NCI-H1436 (cell line): ENCODE measurements at regions not wholly inside any gene's neighbourhood (a gene's known extent, or its start where the extent isn't known, plus 50 kb on each side); places are given as distances from the start of the nearest gene placed in this dataset.
"Not testable (repeated sequence)": the region's sequence is repeated elsewhere in the genome, so short reads cannot be mapped to it uniquely, and the experiment has no call there.

Source experiments
- DNase-seq: peaks from one replicate; lab custom pipeline; 2025; lab: John Stamatoyannopoulos, UW

DNA sequence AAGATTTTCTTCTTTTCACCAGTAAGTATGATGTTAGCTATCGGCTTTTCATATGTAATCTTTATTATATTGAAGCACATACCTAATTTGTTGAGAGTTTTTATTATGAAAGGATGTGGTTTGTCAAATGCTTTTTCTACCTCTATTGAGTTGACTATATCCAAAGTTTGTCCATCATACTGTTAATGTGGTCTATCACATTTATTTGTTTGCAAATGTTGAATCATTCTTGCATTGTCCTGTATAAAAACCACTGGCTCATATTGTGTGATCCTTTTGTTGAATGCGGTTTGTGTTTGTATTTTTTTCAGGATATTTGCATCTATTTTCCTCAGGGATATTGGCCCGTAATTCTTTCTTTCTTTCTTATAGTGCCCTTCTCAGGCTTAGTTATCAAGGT is 675.5 kb downstream of the NUP35 start:
- no peak for DNase-seq

DNA sequence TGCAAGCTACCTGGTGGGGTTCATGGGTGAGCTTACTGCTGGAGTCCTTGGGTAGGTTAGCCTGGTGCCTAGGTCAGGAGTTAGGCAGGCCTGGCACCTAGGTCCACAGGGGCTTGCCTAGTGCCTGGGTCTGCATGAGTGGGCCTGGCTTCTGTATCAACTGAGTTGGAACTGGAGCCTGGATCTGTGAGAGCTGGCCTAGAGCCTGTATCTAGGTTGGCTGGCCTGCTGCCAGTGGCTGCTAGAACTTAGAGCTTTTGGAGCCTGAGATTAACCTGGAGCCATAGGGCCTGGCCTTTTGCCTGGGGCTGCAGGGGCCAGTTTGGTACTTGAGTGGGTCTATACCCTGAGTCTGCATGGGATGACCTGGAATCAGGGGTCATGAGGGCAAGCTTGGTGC is 679.4 kb downstream of the NUP35 start:
- no peak for DNase-seq

DNA sequence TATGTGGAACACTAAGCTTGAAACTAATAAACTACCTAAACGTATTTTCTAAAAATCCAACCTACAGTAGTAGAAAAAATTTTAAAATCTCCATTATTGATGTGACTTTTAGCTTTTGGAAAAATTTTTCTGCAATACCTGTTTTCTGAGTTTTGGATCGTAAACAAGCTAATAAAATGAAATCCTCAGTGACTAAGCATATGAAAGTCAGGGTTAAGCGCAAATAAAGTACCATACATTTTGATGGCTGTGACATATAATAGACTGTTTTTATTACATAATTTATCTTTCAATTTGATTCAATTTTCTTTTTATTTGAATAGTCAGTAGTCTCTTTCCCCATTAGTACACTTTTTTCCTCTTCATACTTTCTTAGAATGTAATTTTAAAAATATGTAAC is 683.6 kb downstream of the NUP35 start:
- no peak for DNase-seq

DNA sequence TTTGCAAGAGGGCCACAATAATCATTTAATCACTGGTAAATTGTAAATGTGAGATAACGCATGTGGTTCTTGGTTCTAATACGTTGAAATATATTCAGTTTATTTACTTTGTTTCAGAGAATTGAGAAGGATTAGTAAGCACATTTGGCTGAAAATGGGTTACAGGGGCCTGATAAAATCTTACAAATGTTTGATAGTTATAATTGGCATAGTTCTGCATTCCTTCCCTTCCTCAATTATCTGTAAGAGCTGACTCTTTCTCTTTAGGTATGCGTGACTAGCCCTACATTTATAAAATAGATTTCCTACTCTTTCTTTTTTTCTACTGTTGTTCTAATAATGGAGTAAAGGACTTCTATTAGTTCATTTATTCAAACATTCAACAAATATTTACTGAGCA is 685.2 kb downstream of the NUP35 start:
- DNase-seq = no peak

DNA sequence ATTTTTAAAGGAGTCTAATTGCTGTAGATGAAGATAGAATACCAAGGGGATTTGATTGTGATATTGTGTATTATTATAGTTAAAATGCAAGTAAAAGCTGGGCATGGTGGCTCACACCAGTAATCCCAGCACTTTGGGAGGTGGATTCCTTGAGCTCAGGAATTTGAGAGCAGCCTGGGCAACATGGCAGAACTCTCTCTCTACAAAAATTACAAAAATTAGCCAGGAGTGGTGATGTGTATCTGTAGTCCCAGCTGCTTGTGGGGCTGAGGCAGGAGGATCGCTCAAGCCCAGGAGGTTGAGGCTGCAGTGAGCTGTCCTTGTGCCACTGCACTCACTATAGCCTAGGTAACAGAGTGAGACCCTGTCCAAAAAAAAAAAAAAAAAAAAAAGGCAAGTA is 687.0 kb downstream of the NUP35 start:
- DNase-seq = no peak

DNA sequence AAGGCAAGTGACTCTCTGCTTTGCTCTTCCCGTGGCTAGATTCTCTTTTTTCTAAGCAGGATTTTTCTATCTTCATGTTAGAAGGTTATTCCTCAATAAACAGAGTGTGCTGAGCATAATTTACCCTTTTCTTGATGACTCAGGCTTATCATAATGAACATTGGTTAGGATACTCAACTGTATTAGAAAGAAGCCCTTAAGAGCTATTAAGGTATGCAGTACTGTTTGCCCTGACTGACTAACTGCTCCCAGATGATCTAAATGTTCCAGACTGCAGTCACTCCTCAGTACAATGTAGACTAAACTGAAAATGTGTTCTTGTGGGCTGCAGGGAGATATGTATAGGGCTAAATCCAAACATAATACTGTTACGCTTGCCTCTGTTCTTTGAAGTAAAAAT is 687.8 kb downstream of the NUP35 start:
- no peak for DNase-seq

DNA sequence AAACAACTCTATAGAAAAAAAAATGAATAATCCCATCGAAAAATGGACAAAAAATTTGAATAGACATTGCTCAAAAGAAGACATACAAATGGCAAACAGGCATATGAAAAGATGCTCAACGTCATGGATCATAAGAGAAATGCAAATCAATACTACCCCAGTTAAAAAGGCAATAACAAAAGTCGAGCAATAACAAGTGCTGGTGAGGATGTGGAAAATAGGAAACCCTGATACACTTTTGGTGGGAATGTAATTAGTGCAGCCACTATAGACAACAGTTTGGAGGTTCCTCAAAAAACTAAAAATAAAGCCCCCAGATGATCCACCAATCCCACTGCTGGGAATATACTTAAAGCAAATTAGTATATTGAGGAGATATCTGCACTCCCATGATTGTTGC is 701.5 kb downstream of the NUP35 start:
- DNase-seq = no peak

DNA sequence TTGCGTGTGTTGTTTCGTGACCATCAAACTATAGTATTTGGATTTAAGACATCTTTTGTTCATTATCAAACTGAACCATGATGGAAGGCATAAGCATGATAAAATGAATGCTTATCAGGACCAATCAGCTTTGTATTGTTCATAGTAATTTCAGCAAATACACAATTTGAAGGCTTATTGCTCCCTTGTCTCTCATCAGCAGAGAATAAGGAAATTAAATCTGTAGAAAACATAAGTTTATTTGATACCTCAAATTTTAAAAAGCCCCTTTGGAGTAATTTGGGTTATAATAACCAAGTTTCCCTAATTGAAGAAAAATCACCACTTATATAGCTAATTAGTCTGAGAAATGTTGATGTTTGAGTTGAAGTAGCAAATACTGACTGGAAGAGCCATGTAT is 705.7 kb downstream of the NUP35 start:
- no peak for DNase-seq

DNA sequence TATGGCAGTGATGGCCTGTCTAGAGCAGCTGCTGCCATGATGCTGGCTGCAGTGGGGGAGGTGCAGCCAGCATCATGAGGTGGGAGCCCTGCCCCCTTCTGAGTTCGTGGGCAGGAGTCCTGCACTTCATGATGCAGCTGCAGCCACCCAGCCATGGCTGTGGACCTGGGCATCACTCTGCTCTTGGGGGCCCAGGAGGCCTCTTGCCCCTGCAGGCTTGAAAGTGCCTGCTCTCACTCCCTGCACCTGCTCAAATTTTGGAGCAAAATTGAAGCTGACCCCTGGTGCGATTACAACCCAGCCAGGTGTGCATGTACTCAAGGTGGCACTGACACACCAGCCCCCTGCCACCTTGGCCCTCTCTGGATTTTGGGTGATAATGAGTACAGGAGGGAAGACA is 712.9 kb downstream of the NUP35 start:
- DNase-seq = no peak

DNA sequence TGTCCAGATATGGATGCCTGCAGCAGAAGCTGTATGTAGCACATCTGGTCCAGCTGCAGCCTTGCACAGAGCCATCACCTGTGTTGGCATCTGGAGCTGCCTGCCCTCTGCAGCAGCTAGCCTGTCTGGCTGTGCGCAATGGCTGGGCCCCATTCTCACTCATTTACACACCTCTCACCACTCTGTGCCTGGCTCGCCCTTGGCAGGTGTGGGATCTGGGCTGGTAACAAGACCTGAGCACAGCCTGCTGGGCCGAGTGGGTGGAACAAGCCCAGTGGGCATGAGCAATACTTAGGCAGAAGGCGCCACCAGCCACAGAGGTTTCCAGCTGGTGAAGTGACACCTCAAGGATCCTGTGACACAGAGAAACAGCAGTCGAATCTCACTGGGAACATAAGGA is 714.1 kb downstream of the NUP35 start:
- DNase-seq = no peak

DNA sequence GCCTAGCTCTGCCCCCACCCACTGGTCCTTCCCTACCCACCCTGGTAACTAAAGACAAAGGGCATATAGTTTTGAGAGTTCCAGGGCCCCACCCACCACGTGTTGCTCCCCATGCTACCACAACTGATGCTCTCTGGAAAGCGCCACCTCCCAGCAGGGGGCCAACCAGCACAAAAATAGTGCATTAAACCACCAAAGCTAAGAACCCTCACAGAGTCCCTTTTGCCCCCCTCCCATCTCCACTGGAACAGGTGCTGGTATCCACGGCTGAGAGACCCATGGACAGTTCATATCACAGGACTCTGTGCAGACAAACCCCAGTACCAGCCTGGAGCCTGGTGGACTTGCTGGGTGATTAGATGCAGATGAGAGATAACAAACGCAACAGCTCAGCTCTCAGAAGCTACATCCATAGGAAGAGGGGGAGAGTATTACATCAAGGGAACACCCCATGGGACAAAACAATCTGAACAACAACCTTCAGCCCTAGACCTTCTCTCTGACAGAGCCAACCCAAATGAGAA is 715.9 kb downstream of the NUP35 start:
- DNase-seq = no peak

DNA sequence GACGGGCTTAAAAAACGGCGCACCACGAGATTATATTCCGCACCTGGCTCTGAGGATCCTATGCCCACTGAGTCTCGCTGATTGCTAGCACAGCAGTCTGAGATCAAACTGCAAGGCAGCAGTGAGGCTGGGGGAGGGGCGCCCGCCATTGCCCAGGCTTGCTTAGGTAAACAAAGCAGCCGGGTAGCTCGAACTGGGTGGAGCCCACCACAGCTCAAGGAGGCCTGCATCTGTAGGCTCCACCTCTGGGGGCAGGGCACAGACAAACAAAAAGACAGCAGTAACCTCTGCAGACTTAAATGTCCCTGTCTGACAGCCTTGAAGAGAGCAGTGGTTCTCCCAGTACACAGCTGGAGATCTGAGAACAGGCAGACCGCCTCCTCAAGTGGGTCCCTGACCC is 725.6 kb downstream of the NUP35 start:
- DNase-seq = not testable (repeated sequence)

DNA sequence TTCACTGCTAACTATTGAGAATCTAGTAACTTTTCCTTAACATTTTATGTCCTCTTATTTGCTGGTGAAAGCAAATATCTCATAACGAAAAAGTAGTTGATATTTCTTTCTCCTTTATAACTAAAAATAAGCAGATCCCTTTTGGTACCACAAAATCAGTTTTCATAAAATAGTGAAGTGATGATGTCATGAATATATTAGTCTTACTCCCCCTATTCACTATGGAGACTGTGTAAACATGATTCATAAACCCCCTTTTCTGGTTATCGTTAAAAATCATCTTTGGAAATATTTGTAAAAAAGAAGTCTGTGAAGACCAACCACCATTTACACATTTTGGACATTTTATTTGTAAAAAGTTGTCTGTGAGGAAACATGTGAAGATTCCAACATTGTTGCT is 734.9 kb downstream of the NUP35 start:
- no peak for DNase-seq

DNA sequence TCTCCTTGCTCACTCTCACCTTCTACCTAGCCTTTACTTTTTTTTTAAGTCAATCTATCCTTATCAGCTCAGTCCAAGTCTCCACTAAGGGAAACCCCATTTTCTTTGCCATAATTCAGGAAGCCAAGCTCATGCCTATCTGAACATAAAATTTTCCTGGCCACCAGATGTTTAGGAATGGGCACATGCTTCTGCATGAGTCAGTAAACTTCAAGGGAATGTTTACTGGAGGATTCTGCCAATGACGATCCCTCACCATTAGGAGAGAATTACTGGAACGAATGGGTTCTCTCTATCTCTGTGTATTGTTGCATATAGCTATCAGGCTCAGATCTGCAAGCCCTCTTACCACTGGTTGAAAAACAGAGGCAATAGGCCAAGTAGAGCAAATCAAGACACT is 731.7 kb upstream of the ZNF804A start:
- DNase-seq = no peak

DNA sequence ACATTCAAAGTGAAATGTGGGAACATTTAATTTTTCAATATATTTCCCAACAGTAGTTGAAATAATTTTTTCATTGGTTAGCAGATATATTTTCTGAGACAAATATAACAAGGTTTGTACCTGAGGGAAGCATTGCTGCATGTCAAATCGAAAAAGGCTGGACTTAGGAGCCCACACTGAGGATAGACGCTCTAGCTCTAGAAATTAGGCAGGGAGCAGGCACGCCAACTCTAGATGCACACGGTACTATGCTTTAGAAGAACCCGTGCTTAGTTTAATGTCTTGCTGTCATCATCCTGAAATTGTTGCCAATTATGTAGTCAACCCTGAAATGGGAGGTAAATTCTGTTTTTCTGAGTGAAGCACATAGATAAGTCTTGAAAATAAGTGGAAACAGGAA is 731.1 kb upstream of the ZNF804A start:
- DNase-seq = no peak

DNA sequence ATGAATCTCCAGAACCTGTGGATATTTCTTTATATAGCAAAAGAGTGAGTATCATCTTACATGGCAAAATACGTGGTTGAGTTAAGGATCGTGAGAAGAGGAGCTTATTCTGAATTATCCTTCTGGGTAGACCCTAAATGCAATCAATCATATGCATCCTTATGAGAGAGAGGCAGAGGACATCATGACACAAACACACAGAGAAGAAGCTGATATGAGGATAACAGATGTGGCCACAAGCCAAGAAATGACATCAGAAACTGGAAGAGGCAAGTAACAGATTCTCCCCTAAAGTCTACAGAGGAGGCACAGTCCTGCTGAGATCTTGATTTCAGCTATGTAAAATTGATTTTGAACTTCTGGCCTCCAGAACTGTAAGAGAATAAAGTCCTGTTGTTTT is 730.2 kb upstream of the ZNF804A start:
- DNase-seq = no peak

DNA sequence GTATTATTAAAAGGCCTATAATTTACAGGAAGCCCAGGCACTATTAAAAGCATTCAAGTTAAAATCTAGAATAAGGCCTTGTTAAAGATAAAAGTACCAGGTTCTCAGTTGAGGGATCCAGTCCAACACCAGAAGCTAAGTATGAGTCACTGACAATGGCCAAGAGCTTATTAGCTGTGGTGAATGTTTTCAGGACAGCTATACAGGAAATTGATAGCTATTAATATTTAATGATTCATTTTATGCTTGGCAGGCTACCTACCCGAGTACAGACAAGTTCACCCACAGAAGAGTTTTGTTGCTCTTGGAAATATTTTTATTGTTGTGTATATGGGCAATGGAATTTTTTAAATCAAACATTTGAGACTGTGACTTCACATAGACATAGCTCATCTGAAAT is 729.6 kb upstream of the ZNF804A start:
- DNase-seq = no peak

DNA sequence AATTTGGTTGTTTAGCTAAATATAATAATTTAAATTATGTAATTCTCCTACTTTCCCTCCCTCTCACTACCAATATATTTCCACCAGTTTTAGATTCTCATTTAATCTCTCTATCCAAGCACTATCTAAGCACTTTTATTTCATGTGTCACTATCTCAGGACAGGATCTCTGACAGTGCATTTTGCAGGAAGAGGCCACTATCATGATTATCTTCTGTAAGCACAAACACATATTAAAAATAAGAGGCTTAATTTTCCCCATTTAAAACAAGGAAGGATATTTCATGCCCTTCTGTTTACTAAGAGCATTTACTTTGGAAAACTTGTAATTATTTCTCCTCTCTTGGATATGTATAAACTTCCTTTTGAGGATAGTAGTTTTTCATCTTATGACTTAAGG is 726.2 kb upstream of the ZNF804A start:
- DNase-seq = no peak

DNA sequence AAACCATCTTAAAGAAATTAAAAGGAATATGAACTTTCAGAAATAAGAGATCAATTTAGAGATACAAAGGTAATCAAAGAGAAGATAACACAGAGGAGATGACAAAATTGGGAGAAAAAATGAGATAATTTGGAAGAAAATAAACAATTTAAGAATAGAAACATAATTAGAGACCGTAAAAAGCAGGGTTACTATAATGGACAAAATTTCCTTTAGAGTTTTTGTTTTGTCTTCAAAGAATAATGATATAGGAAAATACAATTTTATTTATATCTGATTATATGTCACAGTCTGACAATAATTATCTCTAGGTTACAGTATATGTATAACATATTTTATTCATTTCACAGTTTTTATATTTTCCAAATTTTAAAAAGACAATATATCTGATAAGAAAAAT is 716.4 kb upstream of the ZNF804A start:
- DNase-seq = no peak

DNA sequence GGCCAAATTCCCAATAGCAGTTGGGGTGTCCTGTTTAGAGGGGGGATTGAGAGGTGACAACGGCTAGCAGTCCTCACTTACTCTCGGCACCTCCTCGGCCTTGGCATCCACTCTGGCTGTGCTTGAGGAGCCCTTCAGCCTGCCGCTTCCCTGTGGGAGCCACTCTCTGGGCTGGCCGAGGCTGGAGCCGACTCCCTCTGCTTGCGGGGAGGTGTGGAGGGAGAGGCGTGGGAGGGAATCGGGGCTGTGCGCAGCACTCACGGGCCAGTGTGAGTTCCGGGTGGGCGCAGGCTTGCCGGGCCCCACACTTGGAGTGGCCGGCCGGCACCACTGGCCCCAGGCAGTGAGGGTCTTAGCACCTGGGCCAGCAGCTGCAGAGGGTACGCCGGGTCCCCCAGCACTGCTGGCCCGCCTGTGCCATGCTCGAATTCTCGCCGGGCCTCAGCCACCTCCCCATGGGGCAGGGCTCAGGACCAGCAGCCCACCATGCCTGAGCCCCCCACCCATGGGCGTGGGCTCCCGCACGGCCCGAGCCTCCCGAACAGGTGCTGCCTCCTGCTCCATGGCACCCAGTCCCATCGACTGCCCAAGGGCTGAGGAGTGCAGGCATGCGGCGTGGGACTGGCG is 705.9 kb upstream of the ZNF804A start:
- DNase-seq = no peak

DNA sequence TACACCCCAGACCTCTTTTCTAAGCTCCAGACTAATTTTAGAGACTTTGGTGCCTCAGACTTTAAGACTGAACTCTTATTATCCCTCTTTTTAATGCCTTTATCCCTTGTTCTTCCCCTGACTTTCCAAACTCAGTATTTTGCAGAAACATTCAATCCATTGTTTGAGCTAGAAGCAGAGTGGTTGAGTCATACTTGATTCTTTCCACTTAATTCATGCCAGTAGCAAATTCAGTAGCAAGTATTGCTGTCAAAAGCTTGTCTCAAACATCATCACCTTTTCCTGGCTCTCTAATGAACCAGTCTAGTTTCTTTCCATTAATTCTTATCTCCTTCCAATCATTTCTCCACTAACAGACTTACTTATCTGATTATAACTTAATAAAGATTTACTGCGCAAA is 699.7 kb upstream of the ZNF804A start:
- DNase-seq = no peak

DNA sequence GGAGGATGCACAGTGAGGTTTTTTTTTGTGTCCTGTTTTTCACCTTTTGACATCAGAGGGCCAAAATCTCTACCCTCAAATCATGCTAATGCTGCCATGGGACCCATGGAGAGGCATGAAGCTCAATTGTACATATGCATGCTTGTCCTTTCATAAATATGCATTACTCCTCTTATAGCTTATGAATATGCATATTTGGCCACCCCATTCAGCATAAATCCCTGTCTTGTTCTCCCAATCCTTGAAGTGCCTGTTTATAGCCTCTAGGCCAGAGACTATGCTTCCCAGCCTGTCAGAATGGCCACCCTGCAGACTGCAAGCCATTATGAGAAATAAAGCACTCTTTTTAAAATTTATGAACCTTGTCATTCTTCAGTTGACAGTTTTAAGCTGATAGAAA is 696.4 kb upstream of the ZNF804A start:
- DNase-seq = no peak

DNA sequence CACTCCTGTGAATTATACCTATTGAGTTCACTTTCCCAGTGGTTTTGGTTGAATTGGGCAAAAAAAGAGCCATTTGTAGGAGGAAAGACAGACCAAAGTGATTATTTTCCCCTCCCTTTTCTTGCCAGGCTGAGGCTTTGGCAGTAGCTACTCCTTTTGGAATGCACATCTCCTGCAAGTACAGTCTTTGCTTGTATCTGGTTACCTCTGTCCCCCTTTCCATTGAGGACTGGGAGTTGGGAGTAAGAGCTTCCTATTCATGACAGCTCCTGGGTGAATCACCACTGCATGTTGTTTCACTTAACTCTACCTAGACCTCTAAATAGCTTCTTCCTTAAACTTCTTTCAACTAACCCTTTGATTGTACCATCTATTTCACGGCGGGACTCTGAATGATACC is 695.3 kb upstream of the ZNF804A start:
- DNase-seq = no peak

DNA sequence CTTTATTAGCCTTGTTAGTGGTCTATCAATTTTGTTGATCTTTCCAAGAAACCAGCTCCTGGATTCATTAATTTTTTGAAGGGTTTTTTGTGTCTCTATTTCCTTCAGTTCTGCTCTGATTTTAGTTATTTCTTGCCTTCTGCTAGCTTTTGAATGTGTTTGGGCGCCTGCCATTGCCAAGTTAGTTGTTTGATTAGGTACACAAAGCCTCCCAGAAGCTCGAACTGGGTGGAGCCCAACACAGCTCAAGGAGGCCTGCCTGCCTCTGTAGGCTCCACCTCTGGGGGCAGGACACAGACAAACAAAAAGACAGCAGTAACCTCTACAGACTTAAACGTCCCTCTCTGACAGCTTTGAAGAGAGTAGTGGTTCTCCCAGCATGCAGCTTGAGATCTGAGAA is 682.3 kb upstream of the ZNF804A start:
- not testable (repeated sequence) for DNase-seq

DNA sequence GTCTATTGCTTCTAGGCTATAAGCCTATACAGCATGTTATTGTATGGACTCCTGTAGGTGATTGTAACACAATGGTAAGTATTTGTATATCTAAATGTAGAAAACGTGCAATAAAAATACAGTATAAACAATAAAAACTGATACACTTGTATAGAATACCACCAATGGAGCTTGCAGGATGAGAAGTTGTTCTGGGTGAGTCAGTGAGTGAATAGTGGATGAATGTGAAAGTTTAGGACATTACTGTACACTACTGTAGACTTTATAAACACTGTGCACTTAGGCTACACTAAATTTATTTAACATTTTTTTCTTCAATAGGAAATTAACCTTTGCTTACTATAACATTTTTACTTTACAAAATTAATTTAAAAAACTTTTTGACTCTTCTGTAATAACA is 679.2 kb upstream of the ZNF804A start:
- DNase-seq = no peak
